Activated CD4-positive, alpha-beta T cell treated with anti-CD3 and anti-CD28 coated beads, Interleukin-2, amount 50 U/mL, for 24 hours (primary cell): ENCODE measurements at regions not wholly inside any gene's neighbourhood (a gene's known extent, or its start where the extent isn't known, plus 50 kb on each side); places are given as distances from the start of the nearest gene placed in this dataset.
"Not testable (repeated sequence)": the region's sequence is repeated elsewhere in the genome, so short reads cannot be mapped to it uniquely, and the experiment has no call there.

Experiments used
- DNase-seq, 2 donors: peaks; one replicate each; pipeline ENCODE4 v3.0.0-alpha.2; 2020; ENCODE audit warnings: low read depth in 1 of 2, low spot score in 1 of 2

DNA sequence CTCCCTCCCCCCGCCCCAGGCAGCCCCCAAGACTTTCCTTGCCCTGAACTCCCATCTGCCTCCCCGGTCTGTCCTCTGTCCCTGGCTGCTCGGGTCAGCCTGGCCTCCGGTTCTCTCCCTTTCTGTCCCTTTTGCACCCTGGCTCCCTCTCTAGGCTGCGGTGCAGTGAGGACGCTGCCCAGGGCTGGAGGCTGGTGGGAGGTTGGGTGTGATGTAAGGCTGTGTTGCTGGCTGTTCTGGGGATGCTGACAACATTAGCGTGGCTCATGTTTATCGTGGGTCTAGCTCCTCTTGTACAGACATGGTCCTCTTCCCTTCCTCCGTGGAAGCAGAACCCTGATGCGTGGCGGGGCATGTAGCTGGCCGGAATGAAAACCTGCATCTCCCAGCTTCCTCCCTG lies 357.5 kb downstream of the CNTNAP3B start:
- not testable (repeated sequence) for DNase-seq

DNA sequence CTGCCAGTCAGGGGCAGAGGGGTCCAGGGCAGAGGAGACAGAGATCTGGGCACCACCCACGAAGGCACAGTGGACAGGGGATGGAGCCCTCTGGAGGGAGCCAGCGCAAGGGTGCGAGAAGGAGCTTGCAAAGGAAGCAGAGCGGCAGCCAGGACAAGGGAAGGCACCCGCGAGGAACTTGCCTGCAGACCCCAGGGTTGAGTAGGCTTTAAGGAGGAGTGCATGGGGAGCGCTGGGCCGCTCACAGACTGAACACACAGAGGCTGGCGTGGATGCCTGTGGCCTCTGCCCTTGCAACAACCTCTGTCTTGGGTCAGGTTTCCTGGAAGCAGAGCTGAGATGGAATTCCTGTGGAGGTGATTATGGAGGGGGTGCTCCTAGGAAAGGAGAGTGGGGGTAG lies 374.4 kb downstream of the CNTNAP3B start:
- not testable (repeated sequence) for DNase-seq

DNA sequence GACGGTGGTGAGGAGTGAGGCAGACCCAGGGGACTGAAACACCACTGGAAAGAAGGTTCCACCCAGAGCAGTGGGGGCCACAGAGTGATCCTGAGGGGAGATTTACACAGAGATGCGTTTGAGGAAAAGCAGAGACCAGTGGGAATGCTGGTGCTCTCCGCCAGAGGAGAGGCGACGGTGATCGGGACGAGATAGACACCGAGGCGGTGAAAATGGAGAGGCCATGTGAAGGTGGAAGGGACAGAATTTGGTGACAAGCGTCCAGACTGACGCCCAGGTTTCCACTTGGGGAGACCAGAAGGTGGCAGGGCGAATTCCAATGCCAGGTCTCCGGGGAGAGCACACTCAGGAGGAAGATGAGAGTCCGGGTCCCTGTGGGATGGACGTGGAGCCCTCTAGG lies 374.8 kb downstream of the CNTNAP3B start:
- not testable (repeated sequence) for DNase-seq

DNA sequence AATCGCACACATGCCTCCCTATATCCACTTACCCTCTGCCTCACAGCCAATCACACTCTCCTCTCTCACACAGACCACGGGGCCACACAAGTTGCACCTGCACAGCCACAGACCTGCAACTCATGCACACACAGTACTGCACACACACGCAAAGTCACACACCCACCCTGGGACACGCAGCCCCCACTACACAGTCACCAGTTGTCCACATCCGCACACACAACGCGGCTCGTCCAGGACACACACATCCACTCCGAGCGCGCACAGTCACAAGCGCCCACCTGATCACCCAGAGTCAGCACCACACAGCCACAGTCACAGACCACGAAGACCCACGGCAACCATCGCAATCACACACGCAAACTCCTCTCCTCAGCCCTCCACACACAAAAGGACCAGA lies 387.3 kb downstream of the CNTNAP3B start:
- DNase-seq, result not testable (repeated sequence)

DNA sequence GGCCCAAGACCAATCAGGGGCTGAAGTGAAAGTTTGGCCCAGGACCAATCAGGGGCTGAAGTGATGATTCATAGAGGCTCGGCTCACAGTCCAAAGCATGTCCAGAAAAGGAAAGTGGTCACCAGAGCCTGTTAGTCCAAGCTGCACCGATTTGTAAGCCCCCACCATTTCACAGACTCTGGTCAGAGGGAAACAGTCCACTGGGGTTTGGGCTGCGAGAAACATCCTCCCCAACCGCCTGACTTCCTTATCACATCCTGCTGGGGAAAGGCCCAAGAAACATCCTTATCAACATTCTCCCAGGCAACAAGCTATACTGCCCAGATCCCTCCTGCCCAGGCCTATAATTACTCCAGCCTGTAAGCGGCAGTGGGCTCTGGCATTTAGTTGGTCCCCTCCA lies 388.1 kb downstream of the CNTNAP3B start:
- DNase-seq, result not testable (repeated sequence)

DNA sequence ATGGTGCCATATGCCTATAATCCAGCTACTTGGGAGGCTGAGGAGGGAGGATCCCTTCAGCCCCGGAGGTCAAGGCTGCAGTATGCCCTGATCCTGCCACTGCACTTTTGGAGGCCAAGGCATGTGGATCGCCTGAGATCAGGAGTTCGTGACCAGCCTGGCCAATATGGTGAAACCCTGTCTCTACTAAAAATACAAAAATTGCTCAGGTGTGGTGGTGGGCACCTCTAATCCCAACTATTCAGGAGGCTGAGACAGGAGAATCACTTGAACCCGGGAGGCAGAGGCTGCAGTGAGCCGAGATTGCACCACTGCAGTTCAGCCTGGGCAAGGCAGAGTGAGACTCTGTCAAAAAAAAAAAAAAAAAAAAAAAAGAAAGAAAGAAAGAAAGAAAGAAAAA lies 390.5 kb downstream of the CNTNAP3B start:
- DNase-seq, result not testable (repeated sequence)

DNA sequence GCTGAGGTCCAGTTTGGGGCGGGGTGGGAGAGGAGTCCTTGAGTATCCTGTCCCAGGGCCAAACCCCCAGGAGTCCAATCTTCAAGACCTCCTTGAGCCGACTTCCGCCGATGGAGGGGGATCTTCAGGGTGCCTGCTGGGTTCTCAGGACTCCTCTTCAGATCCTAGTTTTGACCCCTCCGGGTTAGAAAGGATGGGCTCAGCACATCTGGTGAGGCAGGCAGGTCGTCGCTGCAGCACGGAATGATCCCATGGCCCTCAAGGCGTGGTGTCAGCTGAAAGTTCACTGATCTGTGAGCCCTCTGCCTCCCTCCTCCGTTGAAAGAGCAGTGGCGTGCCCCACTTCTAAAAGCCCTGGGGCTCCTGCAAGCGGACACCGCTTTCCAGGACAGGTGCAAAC lies 430.0 kb downstream of the CNTNAP3B start:
- DNase-seq, result not testable (repeated sequence)

DNA sequence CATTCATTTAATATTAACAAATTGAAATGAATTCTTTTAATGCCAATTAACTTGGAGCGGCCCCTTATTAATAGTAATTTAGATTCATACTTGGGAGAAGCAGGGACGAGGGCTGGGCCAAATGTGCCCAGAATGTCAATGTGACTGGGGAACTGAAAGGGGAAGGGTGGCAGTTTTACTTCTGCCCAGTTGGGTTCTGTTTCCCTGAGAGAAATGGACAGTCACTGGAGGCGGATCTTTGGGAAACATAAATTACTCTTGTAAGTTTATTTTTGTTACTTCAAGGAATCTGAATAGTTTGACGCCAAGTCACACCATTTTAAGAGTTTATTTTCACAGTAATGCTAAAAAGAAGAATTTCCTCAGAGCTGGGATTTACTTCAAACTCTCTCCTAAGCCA lies 432.1 kb downstream of the CNTNAP3B start:
- not testable (repeated sequence) for DNase-seq

DNA sequence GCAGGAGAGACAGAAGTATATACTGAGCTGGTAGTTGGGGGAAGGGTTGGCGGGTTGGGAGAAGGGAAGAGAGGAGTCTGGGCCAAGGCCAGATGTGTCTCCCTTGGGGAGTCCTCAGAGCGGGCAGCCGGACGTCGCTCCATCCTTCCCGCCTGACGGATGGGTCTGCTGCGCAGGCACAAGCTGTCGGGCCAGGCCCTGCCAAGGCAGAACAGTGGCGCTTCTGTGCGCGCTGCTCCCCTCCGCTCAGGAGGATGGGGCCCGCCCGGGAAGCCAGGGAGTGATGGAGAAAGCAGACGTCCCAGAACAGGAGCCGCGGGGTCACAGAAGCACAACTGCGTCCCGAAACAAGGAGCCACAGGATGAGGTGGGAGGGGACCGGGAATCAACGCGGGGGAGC lies 449.9 kb downstream of the CNTNAP3B start:
- DNase-seq, result not testable (repeated sequence)

DNA sequence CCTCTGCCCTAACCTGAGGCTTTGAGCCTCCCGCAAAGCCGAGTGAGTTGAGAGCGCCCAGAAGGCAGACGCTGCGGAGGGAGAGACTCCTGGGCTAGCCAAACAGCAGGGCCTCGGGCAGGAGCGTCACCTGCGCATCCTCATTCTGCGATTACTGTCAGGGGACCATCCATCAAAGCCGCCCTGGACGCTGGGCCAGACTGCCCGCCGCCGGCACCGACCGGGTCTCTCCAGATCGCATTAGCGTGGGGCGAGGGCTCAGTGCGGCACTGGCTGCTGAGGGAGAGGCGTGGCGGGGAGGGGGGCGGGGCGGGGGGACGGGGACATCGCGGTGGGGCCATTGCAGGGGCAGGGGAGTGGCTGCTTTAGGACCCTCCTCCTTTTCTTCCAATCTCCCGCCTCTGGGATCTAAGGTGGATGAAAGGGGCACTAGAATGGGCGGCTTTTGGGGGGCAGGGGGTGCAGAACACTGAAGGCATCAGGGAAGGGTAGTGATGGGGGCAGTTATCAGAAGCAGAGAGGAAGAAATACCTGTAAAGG lies 465.7 kb downstream of the CNTNAP3B start:
- DNase-seq, result not testable (repeated sequence)

DNA sequence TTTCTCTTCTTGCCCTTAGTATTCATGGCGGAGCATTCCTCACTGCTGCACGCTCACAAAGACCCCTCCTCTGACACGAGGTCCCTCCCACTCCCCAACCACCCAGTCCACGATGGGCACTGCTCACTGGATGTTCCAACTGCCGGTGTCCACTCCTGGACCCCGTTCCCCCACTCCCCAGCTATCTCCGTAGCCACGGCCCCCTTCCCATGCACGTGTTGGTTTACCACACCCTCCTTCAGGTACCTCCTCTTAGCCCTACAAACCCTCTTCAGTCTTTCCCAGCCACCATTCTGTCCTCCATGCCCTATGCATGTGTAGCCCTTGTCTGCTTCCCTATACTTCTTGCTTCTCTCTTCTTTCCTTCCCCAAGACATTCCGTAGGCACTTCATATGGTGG lies 469.6 kb upstream of the ZNG1F start:
- DNase-seq, result not testable (repeated sequence)

DNA sequence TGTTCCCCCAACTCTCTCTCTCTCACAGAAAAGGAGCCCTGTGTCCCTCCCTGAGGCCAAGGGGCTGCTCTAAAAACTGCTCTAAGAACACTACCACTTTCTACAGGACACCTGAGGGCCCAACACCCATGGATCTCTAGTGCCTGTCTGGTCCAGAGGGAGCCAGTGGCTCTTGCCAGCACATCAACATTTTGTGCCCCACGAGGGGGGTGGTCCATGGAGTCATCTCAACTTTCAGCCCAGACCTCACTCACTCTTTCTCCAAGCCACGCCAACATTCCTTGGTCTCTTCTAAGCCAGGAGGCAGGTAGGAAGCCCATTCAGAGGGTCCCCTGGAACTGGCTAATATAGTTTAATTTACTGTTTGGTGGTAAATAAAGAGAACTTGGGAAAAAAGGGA lies 469.0 kb upstream of the ZNG1F start:
- DNase-seq, result not testable (repeated sequence)

DNA sequence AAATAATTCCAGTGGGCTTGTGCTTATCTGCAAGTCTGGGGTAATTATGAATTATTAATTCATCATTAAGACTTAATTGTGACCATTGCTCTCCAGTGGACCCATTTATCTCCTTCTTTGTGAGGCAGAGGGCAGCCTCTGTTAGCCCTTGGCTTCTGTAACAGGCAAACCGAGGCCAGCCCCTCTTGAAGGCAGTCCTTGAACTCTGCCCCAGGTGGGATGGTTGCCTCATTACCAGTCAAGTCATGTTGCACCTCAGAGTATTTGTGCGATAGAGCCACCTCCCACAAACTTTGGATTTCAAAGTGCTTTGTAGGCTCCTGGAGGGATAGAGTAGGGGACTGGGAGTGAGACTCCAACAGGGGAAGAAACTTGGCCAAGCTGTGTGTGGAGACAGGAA lies 468.0 kb upstream of the ZNG1F start:
- not testable (repeated sequence) for DNase-seq

DNA sequence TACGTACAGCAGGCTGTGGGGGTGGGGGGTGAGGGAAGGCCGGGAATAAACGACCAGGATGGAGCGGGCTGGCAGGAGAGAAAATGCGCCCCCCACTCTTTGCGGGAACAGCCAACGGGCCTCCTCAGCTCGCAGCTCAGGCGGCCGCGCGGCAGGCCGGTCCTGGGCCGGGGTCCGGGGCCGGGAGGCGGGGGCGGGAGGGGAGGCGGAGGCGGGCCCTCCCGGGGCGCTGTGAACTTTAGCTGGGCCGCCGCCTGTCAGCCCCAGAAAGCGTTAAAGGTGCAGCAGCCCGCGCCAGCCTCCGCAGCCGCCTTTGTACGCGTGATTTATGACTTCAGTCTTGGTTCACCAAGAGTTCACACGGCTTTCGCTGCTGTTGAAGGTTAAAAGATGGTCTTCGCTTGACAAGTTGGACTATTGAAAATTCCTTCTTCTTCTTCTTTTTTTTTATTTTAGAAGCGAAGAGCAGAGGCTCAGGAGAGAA lies 466.0 kb upstream of the ZNG1F start:
- not testable (repeated sequence) for DNase-seq

DNA sequence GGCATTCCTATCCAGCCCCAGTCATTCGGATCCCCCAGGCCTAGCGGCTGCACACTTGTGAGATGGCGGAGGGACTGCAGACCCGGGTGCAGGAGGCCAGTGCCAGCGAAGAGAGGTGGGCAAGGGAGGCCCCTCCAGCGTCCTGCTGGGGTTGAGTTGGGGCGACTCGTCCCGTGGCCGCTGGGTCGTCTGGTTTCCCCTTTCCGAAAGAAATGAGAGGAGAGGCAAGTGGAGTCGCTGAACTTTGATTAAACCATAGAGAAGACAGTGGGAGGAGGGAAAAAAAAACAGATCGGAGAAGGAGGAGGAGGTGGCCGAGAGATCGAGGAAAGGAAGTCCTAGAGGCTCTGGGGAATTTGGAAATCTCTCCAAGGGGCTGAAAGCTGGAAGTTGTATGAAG lies 465.2 kb upstream of the ZNG1F start:
- not testable (repeated sequence) for DNase-seq

DNA sequence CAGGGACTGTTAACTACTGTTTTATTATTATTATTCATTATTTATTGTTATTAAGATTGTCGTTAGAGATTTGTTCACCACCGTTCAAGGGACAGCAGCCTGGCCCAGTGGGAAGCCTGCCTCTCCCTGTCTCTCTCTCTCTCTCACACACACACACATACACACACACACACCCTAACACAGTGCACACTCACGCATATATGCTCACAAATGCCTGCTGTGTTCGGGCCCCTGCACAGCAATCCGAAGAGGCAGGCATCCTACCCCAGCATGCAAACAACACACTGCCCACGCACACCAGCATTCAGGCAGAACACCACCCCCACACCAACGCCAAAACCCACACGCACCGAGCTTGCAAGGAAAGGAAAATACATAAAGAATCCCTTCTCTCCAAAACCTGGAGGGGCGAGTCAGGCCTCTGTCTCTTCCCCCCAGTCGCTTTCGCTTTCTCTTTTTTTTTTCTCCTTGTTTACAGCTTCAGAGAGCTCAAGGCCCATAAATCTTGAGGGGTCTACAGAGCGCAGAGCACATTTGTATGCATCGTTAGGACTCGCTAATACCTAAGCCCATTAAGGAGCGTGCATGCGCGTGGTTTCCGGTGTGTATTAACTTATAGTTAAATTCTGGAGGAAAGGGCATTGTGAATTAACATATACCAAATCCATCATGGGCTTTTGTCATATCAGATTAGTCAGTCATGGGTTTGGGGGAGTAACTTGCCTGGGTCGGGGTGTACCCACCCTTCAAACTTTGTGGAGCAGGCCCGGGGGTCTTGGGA lies 464.6 kb upstream of the ZNG1F start:
- not testable (repeated sequence) for DNase-seq

DNA sequence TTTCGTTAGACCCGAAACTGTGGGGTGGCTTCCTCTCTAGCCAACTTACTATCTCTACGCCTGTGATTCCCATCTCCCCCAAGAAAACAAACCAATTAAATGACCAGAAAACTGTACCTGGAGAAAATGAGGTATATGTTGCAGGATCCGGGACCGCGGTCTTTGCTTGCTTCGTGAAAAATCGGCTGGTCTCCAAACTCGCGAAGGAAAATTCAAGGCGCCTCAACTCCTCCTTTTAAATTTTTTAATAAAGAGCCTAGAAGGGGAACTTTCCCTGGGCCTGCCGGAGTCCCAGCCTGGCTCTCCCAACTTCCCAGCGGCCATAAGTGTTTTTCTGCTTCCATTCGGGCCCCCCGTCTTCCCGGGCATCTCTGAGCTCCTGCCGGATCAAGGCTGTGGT lies 463.7 kb upstream of the ZNG1F start:
- DNase-seq, result not testable (repeated sequence)

DNA sequence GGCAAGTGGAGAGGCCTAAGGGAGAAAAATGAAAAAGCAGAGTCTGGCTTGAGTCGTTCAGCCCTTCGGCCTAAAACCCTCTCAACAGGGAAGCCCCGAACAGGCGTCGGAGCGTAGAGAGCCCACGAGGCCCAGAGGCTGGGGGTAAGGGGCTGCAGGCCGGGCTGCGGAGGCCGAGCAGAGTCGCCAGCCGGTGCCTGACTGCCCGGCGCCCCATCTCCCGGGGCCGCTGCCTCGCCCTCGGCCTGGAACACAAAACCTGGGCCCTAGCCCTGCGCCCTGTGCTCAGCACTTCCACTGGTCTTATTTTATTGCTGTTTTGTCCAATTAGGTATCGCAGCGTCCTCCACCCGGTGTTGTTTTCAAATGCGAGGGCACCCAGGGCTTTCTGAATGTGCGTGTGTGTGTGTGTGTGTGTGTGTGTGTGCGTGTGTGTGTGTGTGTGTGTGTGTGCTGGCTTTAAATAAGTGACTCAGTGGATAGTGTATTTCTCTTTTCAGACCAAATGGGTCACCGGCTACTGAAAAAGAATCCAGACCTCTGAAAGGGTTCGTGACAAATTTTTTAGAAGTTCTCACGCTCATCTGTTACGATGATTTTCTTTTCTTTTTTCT lies 463.1 kb upstream of the ZNG1F start:
- DNase-seq, result not testable (repeated sequence)

DNA sequence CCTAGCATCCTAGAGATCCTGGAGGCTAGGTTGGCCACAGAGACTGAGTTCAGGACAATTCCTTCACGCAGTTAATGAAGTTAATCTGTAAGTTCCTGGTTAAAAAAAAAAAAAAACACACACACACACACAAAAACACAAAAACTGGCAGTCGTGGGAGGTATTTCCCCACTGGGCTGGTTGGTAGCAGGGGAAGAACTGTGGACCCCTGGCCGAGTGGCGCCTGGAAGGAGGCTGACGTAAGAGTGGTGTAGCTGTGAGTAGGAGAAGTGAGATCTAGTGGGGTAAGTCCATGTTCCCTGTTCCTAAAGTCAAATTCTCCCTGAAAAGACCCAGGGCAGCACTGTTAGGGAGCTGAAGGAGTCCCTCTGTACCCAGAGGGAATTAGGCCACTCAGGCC lies 461.0 kb upstream of the ZNG1F start:
- not testable (repeated sequence) for DNase-seq

DNA sequence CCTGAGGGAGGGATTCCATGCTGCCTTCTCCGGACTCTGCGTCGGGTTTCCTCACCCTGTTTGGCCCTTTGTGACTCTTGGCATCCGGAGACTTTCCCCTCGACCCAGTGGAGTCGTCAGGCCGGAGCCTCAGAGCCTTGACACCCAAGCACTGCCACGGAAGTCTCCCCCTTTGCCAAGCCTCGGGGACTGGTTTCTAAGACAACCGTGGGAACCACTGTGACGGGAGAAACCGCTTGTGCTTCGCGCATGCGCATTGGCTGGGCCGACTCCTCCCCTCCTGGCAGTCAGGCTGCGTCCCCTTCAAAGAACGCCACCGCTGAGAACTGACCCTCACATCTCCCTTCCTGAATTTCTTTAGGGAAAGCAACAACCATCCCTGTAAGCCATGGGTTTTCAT lies 459.4 kb upstream of the ZNG1F start:
- not testable (repeated sequence) for DNase-seq

DNA sequence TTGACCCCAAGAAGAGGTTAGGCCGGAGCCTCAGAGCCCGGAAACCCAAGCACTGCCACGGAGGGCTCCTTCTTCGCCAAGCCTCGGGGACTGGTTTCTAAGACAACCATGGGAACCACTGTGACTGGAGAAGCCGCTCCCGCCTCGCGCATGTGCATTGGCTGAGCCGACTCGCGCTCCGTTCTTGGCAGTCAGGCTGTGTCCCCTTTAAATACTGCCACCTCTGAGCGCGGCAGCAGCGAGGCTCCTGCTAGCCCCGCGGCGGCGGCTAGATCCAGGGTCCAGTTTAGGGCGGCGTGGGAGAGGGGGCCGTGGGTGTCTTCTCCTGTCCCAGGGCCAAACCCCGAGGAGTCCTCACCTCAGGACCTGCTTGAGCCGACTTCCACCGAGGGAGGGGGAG lies 457.1 kb upstream of the ZNG1F start:
- DNase-seq, result not testable (repeated sequence)
